NCI-H1092 (cell line): ENCODE measurements at regions not wholly inside any gene's neighbourhood (a gene's known extent, or its start where the extent isn't known, plus 50 kb on each side); places are given as distances from the start of the nearest gene placed in this dataset.

Experiments
- DNase-seq: peaks from one replicate; lab custom pipeline; 2025; lab: John Stamatoyannopoulos, UW

DNA sequence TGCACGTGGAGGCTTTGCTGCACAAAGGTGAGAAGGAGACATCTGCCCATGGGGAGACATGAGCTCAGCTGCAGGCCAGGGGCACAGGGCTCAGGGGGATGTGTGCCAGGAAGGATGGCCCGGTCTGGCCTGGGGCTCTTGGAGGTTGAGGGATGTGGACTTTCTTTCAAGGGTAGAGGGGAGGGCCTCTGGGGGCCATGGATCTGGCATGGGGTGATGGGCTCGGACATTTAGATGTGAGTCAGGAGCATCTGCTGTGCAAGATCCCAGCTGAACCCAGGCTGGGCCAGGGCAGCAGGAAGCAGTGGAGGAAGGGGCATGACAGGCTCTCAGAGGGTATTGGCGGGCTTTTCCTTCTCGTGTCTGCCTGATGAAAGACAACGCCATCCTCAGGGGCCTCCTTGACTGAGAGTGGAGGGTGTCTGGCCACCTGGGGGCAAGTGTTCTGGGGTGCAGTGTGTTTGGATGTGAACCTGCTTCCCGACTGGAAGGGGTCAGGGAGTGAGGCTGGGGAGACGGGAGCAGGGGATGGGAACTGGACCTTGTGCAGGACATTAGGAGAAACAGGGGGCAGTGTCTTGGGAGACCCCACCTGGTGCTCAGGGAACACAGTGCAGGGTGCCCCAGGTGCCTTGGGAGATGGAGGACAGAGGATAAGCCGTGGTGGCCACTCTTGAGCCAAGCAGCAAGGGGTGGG is 156.1 kb downstream of the ERMARD start:
- DNase-seq, result no peak

DNA sequence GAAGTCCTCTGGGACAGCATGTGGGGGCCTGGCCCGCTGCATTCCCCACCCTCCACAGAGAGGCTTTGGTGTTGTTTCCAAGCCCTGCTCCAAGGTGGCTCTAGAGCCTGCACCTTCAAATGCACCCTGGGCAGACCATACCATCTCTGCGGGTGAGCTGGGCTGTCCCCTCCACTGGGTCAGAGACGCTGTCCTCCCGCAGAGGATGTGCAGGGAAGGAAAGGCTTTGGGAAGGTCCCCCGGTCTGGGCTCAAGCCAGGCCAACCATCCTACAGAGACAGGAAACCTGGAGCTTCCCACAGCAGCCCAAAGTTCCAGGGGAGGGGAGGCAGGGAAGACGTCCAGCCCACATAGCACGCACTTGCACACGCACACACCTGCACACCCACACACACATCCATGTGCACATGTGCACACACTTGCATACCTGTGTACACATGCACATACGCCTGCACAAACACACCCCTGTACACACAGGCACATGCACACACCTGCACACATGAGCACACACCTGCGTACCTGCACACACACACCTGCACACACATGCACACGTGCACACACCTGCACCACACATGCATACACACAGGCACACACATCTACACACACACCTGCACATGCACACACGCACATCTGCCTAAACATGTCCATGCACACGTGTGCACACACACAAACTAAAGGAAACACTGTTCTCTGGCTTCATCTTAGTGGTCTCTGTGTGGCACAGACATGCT is 155.4 kb downstream of the ERMARD start:
- DNase-seq, result no peak

- DNase-seq, result no peak
These were observed 154.7 kb downstream of the ERMARD start for GRCh38 chr6:169906004-169906687.

DNA sequence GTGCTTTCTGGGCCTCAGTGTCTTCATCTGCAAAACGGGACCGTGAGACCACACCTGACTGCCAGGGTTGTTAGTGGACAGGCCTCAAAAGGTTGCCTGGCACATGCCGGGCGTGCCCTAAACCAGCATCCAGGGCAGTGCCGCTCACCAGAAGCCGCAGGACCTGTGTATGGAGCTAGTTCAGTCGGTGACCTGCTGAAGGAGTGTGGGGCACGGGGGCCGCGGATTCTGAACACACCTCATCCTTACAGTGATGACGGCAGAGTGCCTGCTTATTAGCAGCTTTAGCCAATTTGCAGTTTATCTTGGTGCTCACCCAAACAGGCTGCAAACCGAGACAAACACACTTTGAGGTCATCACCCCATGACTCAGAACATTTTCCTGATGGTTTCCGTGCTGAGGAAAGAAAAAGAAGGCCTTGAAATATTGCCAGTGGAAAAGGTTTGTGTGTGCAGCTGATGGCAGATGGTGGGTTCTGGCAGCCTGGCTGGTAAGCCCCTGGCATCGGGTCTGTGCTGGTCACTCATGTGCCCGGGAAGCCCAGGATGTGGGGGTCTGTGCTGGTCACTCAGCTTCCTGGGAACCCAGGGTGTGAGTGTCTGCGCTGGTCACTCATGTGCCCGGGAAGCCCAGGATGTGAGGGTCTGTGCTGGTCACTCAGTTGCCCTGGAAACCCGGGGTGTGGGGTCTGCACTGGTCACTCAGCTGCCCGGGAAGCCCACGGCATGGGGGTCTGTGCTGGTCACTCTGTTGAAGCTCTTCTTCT is 153.8 kb downstream of the ERMARD start:
- peak; percentile 35 for DNase-seq

DNA sequence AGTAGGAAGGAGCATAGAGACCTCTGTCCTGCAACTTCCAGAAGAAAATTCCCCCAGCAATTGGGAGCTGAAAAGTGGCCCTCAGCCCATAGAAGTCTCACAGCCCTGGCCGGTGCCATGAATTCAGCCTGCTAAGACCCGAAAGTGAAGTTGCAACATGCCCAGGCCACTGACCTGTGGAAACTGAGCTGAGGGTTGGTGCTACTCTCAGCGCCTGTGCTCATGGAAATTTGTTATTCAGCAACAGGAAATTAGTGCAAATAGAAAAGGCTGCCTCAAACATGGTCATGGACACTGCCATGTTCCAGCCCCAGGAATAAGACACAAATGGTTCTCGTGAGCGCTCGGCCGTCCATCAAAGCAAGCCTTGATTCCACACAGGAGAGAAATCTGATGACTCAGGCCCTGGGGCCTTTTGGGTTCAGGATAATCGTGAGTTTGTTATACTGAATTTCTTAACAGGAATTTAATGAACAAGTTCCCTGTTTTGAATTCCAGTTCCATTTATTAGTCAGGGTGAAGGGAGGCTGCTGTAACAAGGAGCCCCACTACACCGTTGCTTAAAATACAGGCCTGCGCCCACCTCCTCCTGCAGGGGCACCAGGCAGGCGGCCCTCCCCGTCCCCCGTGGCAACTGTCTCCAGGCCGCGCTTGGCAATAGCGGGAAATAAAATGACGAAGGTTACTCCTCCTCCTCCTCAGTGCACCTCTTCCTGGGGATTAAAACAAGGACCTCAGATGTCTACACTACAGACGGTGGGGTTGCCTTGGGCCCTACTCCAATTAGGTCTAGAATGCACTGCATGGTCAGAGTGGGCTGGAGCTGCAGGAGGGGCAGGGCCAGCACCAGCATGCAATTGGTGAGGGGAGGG is 152.9 kb downstream of the ERMARD start:
- DNase-seq, result no peak

GRCh38 chr6:169903122-169903521 is 151.7 kb downstream of the ERMARD start:
- DNase-seq, result no peak

DNA sequence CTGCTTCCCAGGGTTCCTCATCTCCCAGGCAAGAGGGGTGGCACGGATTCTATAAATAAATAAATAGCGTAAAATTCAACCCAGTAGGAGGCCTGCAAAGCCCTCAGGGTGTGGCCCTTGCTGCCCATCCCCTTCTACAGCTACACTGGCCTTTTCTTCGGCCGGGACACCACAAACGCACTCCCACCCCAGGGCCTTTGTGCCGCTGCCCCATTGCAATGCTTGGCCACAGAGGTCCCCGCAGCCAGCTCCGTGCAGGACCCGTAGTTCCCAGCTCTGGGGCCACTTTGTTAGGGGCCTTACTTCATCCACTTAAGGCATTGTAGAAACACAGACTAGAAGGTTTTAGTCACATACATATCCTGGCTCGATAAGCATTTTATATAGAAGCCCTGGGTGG is 151.2 kb downstream of the ERMARD start:
- no peak for DNase-seq

GRCh38 chr6:169902070-169902469 is 150.6 kb downstream of the ERMARD start:
- DNase-seq, result no peak

- DNase-seq, result no peak
These were observed 148.2 kb downstream of the ERMARD start for GRCh38 chr6:169899481-169900145.

- no peak for DNase-seq
These were observed 147.5 kb downstream of the ERMARD start for GRCh38 chr6:169898788-169899480.

DNA sequence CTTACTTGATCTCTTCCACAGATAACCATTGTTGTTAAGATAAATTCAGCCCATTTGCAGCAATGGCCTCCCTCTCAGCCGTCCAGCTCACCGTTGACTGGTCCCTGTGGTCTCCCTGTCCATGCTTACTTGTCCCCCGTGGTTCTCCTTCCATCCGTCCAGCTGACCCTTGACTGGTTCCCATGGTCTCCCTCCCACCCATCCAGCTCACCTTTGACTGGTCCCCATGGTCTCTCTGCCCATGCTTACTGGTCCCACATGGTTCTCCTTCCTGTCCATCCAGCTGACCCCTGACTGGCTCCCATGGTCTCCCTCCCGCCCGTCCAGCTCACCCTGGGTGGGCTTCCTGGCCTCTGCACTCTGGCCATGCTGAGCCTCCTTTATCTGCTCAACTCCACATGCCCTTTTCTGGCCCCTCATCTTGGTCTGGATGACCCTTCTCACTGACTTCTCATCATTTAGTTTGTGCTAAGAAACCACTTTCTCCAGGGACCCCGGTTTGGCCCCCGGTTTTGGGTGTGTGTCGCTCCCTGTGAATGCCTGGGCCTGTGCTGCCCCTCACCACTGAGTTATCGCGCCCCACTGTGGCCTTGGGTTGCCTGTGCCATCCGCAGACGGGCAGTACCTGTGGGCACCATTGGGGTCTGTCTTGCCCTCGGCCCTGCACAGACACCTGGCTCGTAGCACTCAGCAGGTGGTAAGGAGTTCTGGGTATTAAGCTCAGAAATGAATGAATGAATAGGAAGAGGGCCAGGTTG is 146.4 kb downstream of the ERMARD start:
- no peak for DNase-seq

DNA sequence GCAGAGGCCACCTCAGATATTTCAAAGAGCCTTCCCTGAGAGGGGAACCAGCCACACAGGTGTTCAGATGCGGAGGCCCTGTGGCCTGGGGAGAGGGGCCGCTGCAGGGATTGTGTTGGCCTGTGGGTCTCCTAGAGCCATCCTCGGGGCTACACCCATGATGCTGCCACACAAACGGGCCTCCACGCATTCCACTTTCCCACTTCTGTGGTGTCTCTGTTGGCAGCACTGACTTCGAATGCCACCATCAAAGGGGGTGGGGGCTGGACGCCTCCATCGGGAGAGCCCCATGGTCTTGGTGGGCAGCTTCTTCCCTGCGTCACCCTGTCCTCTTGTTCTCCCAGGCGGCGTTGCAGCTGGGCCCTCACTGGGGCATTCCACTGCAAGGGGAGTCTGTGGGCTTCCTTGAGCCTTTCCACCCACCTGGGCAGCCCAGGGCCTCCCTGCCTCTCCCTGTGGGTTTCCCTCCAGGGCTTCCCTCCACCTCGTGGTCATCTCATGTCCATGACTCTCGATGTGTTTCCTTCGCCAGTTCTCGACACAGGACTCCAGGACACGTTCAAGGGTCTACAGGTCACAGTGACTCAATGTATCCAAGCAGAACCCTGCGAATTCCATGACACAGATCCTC is 145.5 kb downstream of the ERMARD start:
- DNase-seq, result no peak

DNA sequence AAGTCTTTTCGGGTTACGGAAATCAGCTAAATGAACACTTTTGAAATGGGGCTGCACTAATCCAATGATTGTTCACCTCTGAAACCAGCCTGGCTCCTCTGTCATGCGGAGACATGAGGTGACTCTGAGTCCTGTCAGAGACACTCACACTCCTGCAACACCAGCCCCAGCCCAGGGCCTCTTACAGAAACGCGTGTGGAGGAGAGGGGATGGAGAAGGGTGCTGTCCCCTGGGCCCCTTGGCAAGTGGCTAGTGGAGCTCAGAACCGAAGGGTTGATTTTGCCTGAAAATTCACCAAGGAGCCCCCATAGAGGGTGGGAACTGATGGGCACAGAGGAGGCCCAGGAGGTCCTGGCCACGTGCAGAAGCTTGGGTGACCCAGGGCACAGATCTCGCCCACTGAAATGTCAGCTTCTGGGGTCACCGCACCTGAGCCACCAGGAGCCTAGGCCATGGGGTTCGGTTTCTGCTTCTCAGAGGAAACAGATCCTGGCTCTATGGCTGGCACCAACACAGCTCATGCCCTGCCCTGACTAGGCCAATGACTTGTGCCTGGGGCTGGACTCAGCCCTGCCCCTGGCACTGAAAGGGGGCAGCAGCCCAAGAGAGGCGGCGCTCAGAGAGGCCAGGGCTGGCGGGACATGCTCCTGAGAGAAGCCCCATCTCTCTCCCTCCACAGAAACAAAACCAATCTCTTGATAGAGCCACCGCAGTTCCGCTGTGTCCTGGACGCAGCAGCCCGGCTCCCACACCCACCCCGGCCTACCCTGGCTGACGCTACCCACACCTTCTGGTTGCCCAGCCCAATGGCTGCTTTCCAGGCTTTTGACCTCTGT is 144.7 kb downstream of the ERMARD start:
- no peak for DNase-seq

- DNase-seq, result no peak
These were observed 143.8 kb downstream of the ERMARD start for GRCh38 chr6:169895000-169895759.

DNA sequence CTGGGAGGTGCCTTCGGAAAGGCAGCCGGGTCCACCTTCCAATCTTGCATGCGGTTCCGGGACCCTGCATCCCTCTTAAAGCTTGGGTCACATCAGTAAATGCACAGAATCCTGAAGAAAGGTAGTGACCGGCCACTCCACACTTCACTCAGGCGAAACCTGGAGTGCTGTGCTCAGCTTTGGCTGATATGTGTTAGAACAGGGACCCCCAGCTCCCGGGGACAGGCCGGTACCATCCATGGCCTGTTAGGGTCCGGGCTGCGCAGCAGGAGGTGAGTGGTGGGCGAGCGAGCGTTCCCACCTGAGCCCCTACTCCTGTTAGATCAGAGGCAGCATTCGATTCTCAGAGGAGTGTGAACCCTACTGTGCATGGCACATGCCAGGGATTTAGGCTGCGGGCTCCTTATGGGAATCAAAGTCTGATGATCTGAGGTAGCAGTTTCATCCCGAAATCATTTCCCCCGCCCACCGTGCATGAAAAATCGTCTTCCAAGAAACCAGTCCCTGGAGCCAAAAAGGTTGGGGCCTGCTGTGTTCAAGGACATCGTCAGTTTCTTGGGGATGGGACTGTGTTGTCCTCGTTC is 143.0 kb downstream of the ERMARD start:
- no peak for DNase-seq

DNA sequence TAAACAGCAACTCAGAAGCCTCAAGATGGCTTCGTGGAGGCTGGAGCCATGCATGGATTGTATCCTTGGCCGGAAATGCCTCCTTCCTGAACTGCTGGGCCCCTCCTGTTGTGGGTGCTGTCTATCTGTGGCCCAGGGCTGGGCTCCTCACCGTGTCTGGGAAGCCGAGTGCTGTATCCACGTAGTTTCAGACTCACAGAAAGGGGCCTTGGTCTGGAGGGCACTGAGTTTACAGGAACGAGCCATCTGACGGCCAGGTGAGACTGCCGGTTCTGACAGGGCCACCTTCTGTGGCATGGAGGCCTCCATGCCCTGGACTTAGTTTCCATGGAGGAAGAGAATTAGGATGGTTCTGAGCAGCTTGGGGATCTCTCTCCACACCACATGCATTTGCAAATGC is 142.2 kb downstream of the ERMARD start:
- no peak for DNase-seq

GRCh38 chr6:169891846-169892245 is 140.4 kb downstream of the ERMARD start:
- DNase-seq, result no peak
